Sigmoid colon (tissue), 4 donors: ENCODE measurements at regions not wholly inside any gene's neighbourhood (a gene's known extent, or its start where the extent isn't known, plus 50 kb on each side); places are given as distances from the start of the nearest gene placed in this dataset.

Source experiments
- EP300 ChIP-seq, 4 donors: sonication (generic); formaldehyde crosslinking; IDR thresholded peaks; one replicate each; pipeline ENCODE4 v1.6.1; 2017; ENCODE audit warnings: antibody characterized with exemption in 4 of 4
- POLR2A ChIP-seq, 2 donors: fragments of 450-650 bp; IDR thresholded peaks; one replicate each; pipeline ENCODE4 v1.6.1; 2016; ENCODE audit warnings: antibody characterized with exemption in 2 of 2, mild to moderate bottlenecking in 2 of 2, moderate library complexity in 2 of 2
- POLR2AphosphoS5 ChIP-seq, 4 donors: sonication (generic); formaldehyde crosslinking; IDR thresholded peaks; one replicate each; pipeline ENCODE4 v1.6.1; 2017; ENCODE audit warnings: antibody characterized with exemption in 4 of 4
- TF ChIP-seq, protein P1 (sequence below), 4 experiments: fragments of 450-650 bp in 3 of 4; fragments of 200-600 bp in 1 of 4; IDR thresholded peaks; one replicate each; pipeline ENCODE4 v1.5.1; 2016 to 2019; ENCODE audit warnings: antibody characterized with exemption in 4 of 4, mild to moderate bottlenecking in 3 of 4, moderate library complexity in 2 of 4

- TF ChIP-seq, protein P1, sequence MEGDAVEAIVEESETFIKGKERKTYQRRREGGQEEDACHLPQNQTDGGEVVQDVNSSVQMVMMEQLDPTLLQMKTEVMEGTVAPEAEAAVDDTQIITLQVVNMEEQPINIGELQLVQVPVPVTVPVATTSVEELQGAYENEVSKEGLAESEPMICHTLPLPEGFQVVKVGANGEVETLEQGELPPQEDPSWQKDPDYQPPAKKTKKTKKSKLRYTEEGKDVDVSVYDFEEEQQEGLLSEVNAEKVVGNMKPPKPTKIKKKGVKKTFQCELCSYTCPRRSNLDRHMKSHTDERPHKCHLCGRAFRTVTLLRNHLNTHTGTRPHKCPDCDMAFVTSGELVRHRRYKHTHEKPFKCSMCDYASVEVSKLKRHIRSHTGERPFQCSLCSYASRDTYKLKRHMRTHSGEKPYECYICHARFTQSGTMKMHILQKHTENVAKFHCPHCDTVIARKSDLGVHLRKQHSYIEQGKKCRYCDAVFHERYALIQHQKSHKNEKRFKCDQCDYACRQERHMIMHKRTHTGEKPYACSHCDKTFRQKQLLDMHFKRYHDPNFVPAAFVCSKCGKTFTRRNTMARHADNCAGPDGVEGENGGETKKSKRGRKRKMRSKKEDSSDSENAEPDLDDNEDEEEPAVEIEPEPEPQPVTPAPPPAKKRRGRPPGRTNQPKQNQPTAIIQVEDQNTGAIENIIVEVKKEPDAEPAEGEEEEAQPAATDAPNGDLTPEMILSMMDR (IDR thresholded peaks at IDR 0.05), result no peak
- TF ChIP-seq POLR2A (IDR thresholded peaks at IDR 0.05) (no peak), POLR2AphosphoS5 (IDR thresholded peaks at IDR 0.05) (no peak), EP300 (IDR thresholded peaks at IDR 0.05) (no peak)
Observed at GRCh38 chr12:92226071-92226661, 80.5 kb upstream of the BTG1 start.
